Kidney (tissue), 13 donors: ENCODE measurements at regions not wholly inside any gene's neighbourhood (a gene's known extent, or its start where the extent isn't known, plus 50 kb on each side); places are given as distances from the start of the nearest gene placed in this dataset.

Experiments
- DNase-seq, 5 donors: peaks; one replicate each; pipeline ENCODE4 v3.0.0-alpha.2; 2013 to 2020
- FAIRE-seq: peaks from 2 replicates; lab custom pipeline; 2012; peaks lifted over from hg19 to GRCh38; lab: Jason Lieb, UNC
- H3K27ac ChIP-seq, 2 donors: one replicate each; pipeline ENCODE4 v1.7.0; 2013; ENCODE audit warnings: low read depth in 2 of 2, low read length in 2 of 2, inconsistent platforms in 1 of 2
- H3K27me3 ChIP-seq: one replicate; pipeline ENCODE4 v1.7.1; 2013; ENCODE audit warnings: low read length, inconsistent platforms; ENCODE audit not compliant: control insufficient read depth, insufficient read depth
- H3K36me3 ChIP-seq, 3 donors: one replicate each; pipeline versions ENCODE4 v1.7.0 to v1.7.1; 2013; ENCODE audit warnings: low read length in 3 of 3, control low read depth in 1 of 3, inconsistent platforms in 1 of 3; ENCODE audit not compliant: insufficient read depth in 3 of 3, control insufficient read depth in 2 of 3
- H3K4me1 ChIP-seq, 3 donors: one replicate each; pipeline versions ENCODE4 v1.7.0 to v1.7.1; 2013; ENCODE audit warnings: low read length in 3 of 3, inconsistent platforms in 1 of 3, low read depth in 1 of 3; ENCODE audit not compliant: control insufficient read depth in 2 of 3, insufficient read depth in 2 of 3
- H3K4me3 ChIP-seq, 3 donors: one replicate each; pipeline versions ENCODE4 v1.7.0 to v1.8.1; 2013; ENCODE audit warnings: low read length in 3 of 3, control low read depth in 1 of 3, inconsistent platforms in 1 of 3
- H3K9ac ChIP-seq, 3 donors: one replicate each; pipeline versions ENCODE4 v1.7.0 to v1.7.1; 2013; ENCODE audit warnings: low read length in 3 of 3, control low read depth in 1 of 3, inconsistent platforms in 1 of 3
- H3K9me3 ChIP-seq, 3 donors: one replicate each; pipeline versions ENCODE4 v1.7.0 to v1.7.1; 2013; ENCODE audit warnings: low read length in 3 of 3, control low read depth in 1 of 3, inconsistent platforms in 1 of 3; ENCODE audit not compliant: control insufficient read depth in 2 of 3, insufficient read depth in 1 of 3
- CTCF ChIP-seq: IDR thresholded peaks from 3 replicates; pipeline ENCODE4 v1.5.1; 2012; ENCODE audit warnings: mild to moderate bottlenecking, moderate library complexity, borderline replicate concordance; ENCODE audit not compliant: insufficient read depth; ENCODE audit errors: extremely low read depth
- intact Hi-C: fragments of 100-400 bp; cut with DNase I; formaldehyde crosslinking; loops from one replicate; pipeline ENCODE4 v1.11.1; 2022
- donor health status: control.
- donor health status: control.
- donor health status: control.
- donor health status: control.
- donor health status: control.
- donor health status: DM: yes; HTN: yes; CAD: no.
- donor health status: Normal renal cell carcinoma (clear cell type).

- no peak for TF ChIP-seq CTCF
- no peak overlapping the region for H3K4me3 ChIP-seq
- peaks cover 0 to 5% (median 0%) of the 10 kb centered on the region in 3 donors for H3K9me3 ChIP-seq
- no peak for FAIRE-seq
- no peaks in the 10 kb centered on the region for H3K4me1 ChIP-seq
- H3K9ac ChIP-seq, result no peak overlapping the region
- DNase-seq, result no peak
- H3K36me3 ChIP-seq, result no peaks in the 10 kb centered on the region
- no peak overlapping the region for H3K27ac ChIP-seq
- intact Hi-C loops, result no loop called here
- H3K27me3 ChIP-seq, result no peaks in the 10 kb centered on the region
These were observed 287.8 kb downstream of the FAM43A start for GRCh38 chr3:194973366-194974000.

GRCh38 chr3:194974468-194975135, 288.9 kb downstream of the FAM43A start:
- DNase-seq (no peak), FAIRE-seq (no peak)
- Histone ChIP-seq H3K27ac (no peak overlapping the region), H3K4me1 (no peaks in the 10 kb centered on the region), H3K27me3 (no peaks in the 10 kb centered on the region), H3K9me3 (peaks cover 0 to 5% (median 0%) of the 10 kb centered on the region in 3 donors), H3K36me3 (no peaks in the 10 kb centered on the region), H3K9ac (no peak overlapping the region), H3K4me3 (no peak overlapping the region)
- no peak for TF ChIP-seq CTCF
- intact Hi-C loops, result no loop called here

GRCh38 chr3:194976049-194976451, 290.4 kb downstream of the FAM43A start:
- Histone ChIP-seq H3K9ac (no peak overlapping the region), H3K4me1 (no peaks in the 10 kb centered on the region), H3K36me3 (no peaks in the 10 kb centered on the region), H3K27ac (no peak overlapping the region), H3K27me3 (no peaks in the 10 kb centered on the region), H3K9me3 (no peaks in the 10 kb centered on the region), H3K4me3 (no peak overlapping the region)
- no peak for DNase-seq
- FAIRE-seq, result no peak
- intact Hi-C loops, result no loop called here
- no peak for TF ChIP-seq CTCF
